Activated CD8-positive, alpha-beta memory T cell treated with anti-CD3 and anti-CD28 coated beads, Interleukin-2, amount 10 ng/mL, durations not matched to agents 7 days and 5 days (primary cell): ENCODE measurements at regions not wholly inside any gene's neighbourhood (a gene's known extent, or its start where the extent isn't known, plus 50 kb on each side); places are given as distances from the start of the nearest gene placed in this dataset.
"Not testable (repeated sequence)": the region's sequence is repeated elsewhere in the genome, so short reads cannot be mapped to it uniquely, and the experiment has no call there.

Experiments used
- ATAC-seq: fragments of 150-1000 bp; cut with Tn5 transposase; one replicate; pipeline ENCODE4 v1.10.0; 2021; ENCODE audit warnings: moderate library complexity
- CTCF ChIA-PET: fragments of 350-600 bp; sonication (Branson Sonifier 250); formaldehyde crosslinking; loops from one replicate; lab custom pipeline; 2021; ENCODE audit warnings: antibody characterized with exemption; lab: Charles Lee
- DNase-seq: peaks from one replicate; pipeline ENCODE4 v3.0.0-alpha.2; 2020
- H3K27ac Mint-ChIP-seq: one replicate; pipeline ENCODE4 v1.8.0; 2021; ENCODE audit warnings: mild to moderate bottlenecking, mixed read lengths
- H3K27me3 Mint-ChIP-seq: one replicate; pipeline ENCODE4 v1.8.0; 2021; ENCODE audit warnings: mixed read lengths
- H3K36me3 Mint-ChIP-seq: one replicate; pipeline ENCODE4 v1.8.0; 2021; ENCODE audit warnings: mild to moderate bottlenecking, mixed read lengths
- H3K4me1 Mint-ChIP-seq: one replicate; pipeline ENCODE4 v1.8.0; 2021; ENCODE audit warnings: mixed read lengths
- H3K4me3 Mint-ChIP-seq: one replicate; pipeline ENCODE4 v1.8.0; 2021; ENCODE audit warnings: mild to moderate bottlenecking, moderate library complexity, mixed read lengths
- H3K9me3 Mint-ChIP-seq: one replicate; pipeline ENCODE4 v1.8.0; 2022; ENCODE audit warnings: low read depth, mixed read lengths

- Mint-ChIP-seq H3K4me1 (peaks cover 12% of the 10 kb centered on the region), H3K9me3 (peaks cover 2% of the 10 kb centered on the region), H3K27me3 (peaks cover 2% of the 10 kb centered on the region), H3K27ac (no peak overlapping the region), H3K4me3 (no peak overlapping the region), H3K36me3 (peaks cover 2% of the 10 kb centered on the region)
- DNase-seq: no peak
- ATAC-seq: no peak
- CTCF ChIA-PET: no interaction called here
These were observed 393.6 kb upstream of the TPM1 start for GRCh38 chr15:62648954-62649353.

DNA sequence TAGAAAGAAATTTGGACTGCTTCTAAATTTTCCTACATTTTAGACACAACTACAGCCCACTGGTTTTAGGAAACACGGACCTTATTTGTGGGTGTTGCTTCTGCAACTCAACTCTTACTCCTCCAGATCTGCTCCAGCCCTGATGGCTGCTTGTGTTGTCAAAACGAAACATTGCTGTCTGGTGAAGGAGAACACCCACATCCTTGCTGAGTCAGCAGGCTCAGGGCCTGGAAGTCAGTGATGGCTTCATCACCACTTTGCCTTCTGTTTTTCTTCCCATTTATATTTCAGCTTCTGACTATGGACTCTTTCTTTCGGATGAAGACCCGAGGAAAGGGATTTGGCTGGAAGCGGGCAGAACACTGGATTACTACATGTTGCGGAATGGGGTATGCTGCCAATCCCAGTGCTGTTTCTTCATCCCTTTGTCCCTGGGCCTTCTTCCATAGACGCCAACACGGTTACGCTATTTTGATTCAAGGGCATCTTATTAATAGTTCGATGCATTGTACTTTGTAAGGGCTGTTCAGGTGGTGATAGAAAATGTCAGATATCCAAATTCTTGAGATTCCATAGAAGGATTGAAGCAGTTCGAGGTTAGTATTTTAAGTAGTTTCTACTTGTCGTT, 392.6 kb upstream of the TPM1 start:
- Mint-ChIP-seq H3K9me3 (peaks cover 2% of the 10 kb centered on the region), H3K4me3 (no peak overlapping the region), H3K36me3 (peaks cover 4% of the 10 kb centered on the region), H3K27me3 (peaks cover 2% of the 10 kb centered on the region), H3K27ac (no peak overlapping the region), H3K4me1 (peaks cover 12% of the 10 kb centered on the region)
- CTCF ChIA-PET: no interaction called here
- peak; percentile 73 for DNase-seq
- peak; percentile 60 for ATAC-seq

- CTCF ChIA-PET: no interaction called here
- no peak for ATAC-seq
These were observed 389.4 kb upstream of the TPM1 start for GRCh38 chr15:62653122-62653521.

DNA sequence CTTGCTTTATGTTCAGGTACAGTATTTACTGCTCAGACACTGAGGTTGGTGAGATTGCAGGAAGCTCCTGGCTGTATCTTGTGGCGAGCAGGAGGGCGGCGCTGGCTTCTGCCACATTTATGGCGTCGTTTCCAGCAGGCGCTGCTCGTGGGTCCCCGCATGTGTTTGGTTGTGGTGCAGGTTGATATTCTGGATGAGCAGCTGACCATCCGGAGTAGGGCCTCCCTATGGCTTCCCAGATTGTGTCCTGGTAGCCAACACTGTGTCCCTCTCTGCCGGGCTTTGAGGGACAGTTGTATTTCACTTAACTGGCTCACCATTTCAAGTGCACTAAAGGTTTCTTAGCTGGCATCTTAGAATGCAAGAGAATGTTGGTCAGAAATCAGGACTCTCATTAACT, 386.5 kb upstream of the TPM1 start:
- CTCF ChIA-PET: interaction anchor here (1.1 kb wide), 1 partner anchor 15 kb away, joined by 3 read pairs; no protein-coding TSS in a partner anchor

More at GRCh38 chr15:62653122-62653521, 389.4 kb upstream of the TPM1 start:
- H3K27me3 Mint-ChIP-seq: peaks cover 5% of the 10 kb centered on the region
- peaks cover 2% of the 10 kb centered on the region for H3K9me3 Mint-ChIP-seq
- H3K36me3 Mint-ChIP-seq: peaks cover 4% of the 10 kb centered on the region
- H3K4me3 Mint-ChIP-seq: no peak overlapping the region
- no peak overlapping the region for H3K27ac Mint-ChIP-seq
- DNase-seq: no peak
- H3K4me1 Mint-ChIP-seq: peaks cover 13% of the 10 kb centered on the region

DNA sequence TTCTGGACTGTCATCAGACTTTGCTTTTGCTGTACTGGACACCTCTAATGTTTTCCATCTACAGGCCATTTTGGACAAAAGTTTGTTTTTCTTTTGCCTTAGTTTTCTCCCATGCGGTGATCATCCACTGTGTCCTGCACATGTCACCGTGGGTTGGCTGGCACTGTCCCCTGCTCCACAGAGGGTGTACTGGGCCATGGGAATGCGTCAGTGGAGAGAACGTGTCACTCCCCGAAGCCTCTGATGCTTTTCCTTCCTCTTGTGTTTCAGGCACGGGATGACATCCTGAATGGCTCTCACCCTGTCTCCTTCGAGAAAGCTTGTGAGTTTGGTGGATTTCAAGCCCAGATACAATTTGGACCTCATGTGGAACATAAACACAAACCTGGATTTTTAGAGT, 385.0 kb upstream of the TPM1 start:
- not testable (repeated sequence) for DNase-seq, ATAC-seq, H3K27ac Mint-ChIP-seq, H3K4me3 Mint-ChIP-seq, H3K9me3 Mint-ChIP-seq, H3K4me1 Mint-ChIP-seq, H3K27me3 Mint-ChIP-seq, H3K36me3 Mint-ChIP-seq
- CTCF ChIA-PET: interaction anchor here (0.7 kb wide), 1 partner anchor 11 kb away, joined by 3 read pairs; no protein-coding TSS in a partner anchor

More for the DNA sequence above, 386.5 kb upstream of the TPM1 start:
- peaks cover 7% of the 10 kb centered on the region for H3K4me1 Mint-ChIP-seq
- H3K9me3 Mint-ChIP-seq: peaks cover 2% of the 10 kb centered on the region
- peaks cover 3% of the 10 kb centered on the region for H3K36me3 Mint-ChIP-seq
- no peak overlapping the region for H3K27ac Mint-ChIP-seq
- H3K4me3 Mint-ChIP-seq: no peak overlapping the region
- ATAC-seq (no peak), DNase-seq (no peak)
- H3K27me3 Mint-ChIP-seq: peaks cover 11% of the 10 kb centered on the region

DNA sequence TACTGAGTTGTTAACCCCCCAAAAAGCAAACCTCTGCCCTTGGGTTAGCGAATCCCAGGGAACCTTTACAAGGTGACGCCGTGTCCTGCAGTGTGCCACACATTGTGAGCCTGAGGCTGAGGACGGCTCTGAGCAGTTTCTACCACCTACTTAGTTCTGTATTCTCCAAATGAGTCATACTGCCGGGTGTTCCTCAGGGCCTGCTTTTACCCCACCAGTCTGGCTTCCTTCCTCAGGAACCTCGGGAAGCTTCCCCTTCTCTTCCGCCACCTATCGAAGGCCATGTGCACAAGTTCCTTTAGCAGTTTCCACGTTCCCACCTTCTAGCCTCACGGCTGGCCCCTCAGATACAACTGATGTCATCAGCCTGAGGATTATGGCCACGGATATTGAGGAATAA, 384.0 kb upstream of the TPM1 start:
- CTCF ChIA-PET: no interaction called here
- Mint-ChIP-seq H3K27ac (no peak overlapping the region), H3K27me3 (peaks cover 8% of the 10 kb centered on the region), H3K4me1 (peaks cover 7% of the 10 kb centered on the region), H3K4me3 (no peak overlapping the region), H3K9me3 (no peaks in the 10 kb centered on the region), H3K36me3 (peaks cover 3% of the 10 kb centered on the region)
- ATAC-seq (peak; percentile 58), DNase-seq (no peak)

DNA sequence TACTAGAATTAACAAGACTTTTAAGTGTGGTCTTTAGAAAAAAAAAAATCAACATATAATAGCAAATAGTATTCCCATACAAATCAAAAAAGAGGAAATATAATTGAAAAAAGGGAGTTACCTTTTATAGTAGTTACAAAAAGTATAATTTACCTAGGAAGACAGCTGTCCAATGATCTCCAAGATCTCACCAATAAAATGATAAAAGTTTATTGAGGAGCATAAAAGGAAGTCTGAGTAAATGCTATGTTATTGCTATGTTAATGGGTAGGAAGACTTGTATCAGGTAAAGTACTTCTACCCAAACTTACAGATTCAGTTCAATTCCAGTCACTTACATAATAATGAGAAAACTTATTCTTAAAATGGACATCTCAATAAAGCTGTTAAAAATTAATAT, 379.0 kb upstream of the TPM1 start:
- Mint-ChIP-seq H3K4me1 (peaks cover 2% of the 10 kb centered on the region), H3K27me3 (peaks cover 6% of the 10 kb centered on the region), H3K27ac (no peak overlapping the region), H3K9me3 (no peaks in the 10 kb centered on the region), H3K4me3 (no peak overlapping the region), H3K36me3 (no peaks in the 10 kb centered on the region)
- ATAC-seq: no peak
- DNase-seq: no peak
- CTCF ChIA-PET: no interaction called here

DNA sequence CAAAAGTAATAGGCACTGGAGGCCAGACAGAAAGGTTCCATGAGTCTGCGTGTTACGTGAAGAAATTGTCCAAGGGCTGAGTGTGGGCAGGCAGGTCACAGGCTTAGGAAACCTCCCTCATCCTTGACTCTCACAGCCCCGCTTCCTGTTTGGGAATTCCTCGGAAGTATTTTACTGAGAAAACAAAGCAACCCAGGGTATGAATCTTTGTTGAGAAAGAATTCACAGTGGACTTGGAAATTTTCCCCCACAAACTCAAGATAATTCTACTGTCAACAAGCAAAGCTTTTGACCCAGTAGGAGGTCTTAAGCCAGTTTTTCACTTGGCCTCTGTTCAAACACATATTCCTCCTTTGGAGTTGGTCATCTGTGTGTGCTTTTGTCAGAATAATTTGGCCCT, 377.1 kb upstream of the TPM1 start:
- no peak for ATAC-seq
- Mint-ChIP-seq H3K4me1 (no peaks in the 10 kb centered on the region), H3K9me3 (no peaks in the 10 kb centered on the region), H3K4me3 (no peak overlapping the region), H3K27me3 (peaks cover 8% of the 10 kb centered on the region), H3K36me3 (no peaks in the 10 kb centered on the region), H3K27ac (no peak overlapping the region)
- DNase-seq: no peak
- CTCF ChIA-PET: no interaction called here

GRCh38 chr15:62666046-62666445, 376.5 kb upstream of the TPM1 start:
- Mint-ChIP-seq H3K4me3 (no peak overlapping the region), H3K36me3 (no peaks in the 10 kb centered on the region)
- CTCF ChIA-PET: no interaction called here

DNA sequence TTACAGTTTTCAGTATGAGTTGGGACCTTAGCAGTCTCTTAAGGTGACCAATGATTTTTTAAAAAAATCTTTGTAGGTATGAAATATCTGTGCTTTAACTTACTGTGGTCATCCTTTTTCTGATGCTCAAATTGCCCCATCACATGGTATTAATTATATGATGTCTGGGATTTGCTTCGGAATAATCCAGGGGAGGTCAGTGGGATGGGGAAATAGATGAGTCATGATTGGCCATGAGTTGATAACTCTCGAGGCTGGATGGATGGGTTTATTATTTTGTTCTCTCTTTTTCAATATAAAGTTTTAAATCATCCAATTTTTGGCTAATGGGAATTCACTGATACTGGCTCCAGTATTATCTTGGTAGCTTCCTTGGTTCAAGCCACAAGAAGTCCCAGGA, 370.3 kb upstream of the TPM1 start:
- DNase-seq (no peak), ATAC-seq (no peak)
- no peaks in the 10 kb centered on the region for H3K4me1 Mint-ChIP-seq
- no peak overlapping the region for H3K4me3 Mint-ChIP-seq
- CTCF ChIA-PET: no interaction called here
- H3K36me3 Mint-ChIP-seq: no peaks in the 10 kb centered on the region
- H3K27ac Mint-ChIP-seq: no peak overlapping the region
- H3K9me3 Mint-ChIP-seq: no peaks in the 10 kb centered on the region
- H3K27me3 Mint-ChIP-seq: peaks cover 11% of the 10 kb centered on the region

More at GRCh38 chr15:62666046-62666445, 376.5 kb upstream of the TPM1 start:
- Mint-ChIP-seq H3K27ac (no peak overlapping the region), H3K4me1 (no peaks in the 10 kb centered on the region), H3K27me3 (peaks cover 6% of the 10 kb centered on the region), H3K9me3 (no peaks in the 10 kb centered on the region)
- ATAC-seq: no peak
- DNase-seq: no peak

DNA sequence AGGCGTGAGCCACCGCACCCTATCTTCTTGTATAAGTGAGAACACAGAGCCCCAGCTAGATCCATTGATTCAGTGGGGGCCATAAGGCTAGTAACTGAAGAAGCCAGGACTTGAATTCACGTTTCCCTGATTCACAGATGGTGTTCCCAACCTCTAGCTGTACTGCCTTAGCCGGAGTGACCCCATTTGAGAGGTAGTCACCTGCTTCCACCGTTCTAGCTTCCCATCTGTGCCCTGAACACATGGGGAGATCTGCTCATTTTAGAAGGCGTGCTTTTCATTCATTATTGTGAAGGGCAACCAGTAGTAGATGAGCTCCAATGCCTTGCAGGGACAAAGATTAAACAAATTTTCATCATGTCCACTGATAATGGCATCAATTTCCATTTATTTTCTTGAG, 365.7 kb upstream of the TPM1 start:
- H3K4me3 Mint-ChIP-seq: no peak overlapping the region
- no peak overlapping the region for H3K27ac Mint-ChIP-seq
- H3K27me3 Mint-ChIP-seq: peaks cover 9% of the 10 kb centered on the region
- no peak for DNase-seq
- CTCF ChIA-PET: no interaction called here
- ATAC-seq: no peak
- no peaks in the 10 kb centered on the region for H3K36me3 Mint-ChIP-seq
- H3K9me3 Mint-ChIP-seq: no peaks in the 10 kb centered on the region
- no peaks in the 10 kb centered on the region for H3K4me1 Mint-ChIP-seq

GRCh38 chr15:62681939-62682896, 360.3 kb upstream of the TPM1 start:
- ATAC-seq: no peak
- Mint-ChIP-seq H3K4me1 (no peaks in the 10 kb centered on the region), H3K9me3 (no peaks in the 10 kb centered on the region), H3K4me3 (no peak overlapping the region), H3K36me3 (no peaks in the 10 kb centered on the region), H3K27ac (no peak overlapping the region), H3K27me3 (peaks cover 4% of the 10 kb centered on the region)
- CTCF ChIA-PET: no interaction called here
- no peak for DNase-seq

DNA sequence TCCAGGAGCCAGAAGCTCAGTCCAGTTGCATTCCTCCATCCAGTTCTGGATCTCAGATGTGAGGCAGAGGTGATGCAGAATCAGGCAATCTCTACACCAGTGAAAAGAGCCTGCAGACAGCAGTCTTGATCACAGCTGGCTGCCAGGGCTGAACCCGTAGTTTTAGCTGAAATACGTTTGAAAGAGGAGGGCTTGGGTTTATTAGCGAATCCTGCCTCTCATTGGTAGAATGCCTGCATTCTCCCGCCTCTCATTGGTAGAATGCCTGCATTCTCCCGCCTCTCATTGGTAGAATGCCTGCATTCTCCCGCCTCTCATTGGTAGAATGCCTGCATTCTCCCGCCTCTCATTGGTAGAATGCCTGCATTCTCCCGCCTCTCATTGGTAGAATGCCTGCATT, 359.4 kb upstream of the TPM1 start:
- ATAC-seq, H3K4me1 Mint-ChIP-seq, H3K4me3 Mint-ChIP-seq, H3K27me3 Mint-ChIP-seq, CTCF ChIA-PET, H3K27ac Mint-ChIP-seq, DNase-seq, H3K9me3 Mint-ChIP-seq, H3K36me3 Mint-ChIP-seq: not testable (repeated sequence)
